ENCODE measurements at regions not wholly inside any gene's neighbourhood (a gene's known extent, or its start where the extent isn't known, plus 50 kb on each side); places are given as distances from the start of the nearest gene placed in this dataset.
"Not testable (repeated sequence)": the region's sequence is repeated elsewhere in the genome, so short reads cannot be mapped to it uniquely, and the experiment has no call there.

GRCh38 chr16:70014915-70015314 lies 63.8 kb downstream of the CLEC18A start:
- not testable (repeated sequence) for DNase-seq

- DNase-seq = not testable (repeated sequence)
Measured at GRCh38 chr16:70016751-70017150, 65.6 kb downstream of the CLEC18A start.

GRCh38 chr16:70018254-70018653 lies 67.1 kb downstream of the CLEC18A start:
- DNase-seq = peak; percentile 47

GRCh38 chr16:70023207-70023606 lies 72.1 kb downstream of the CLEC18A start:
- not testable (repeated sequence) for DNase-seq

- not testable (repeated sequence) for DNase-seq
Measured at GRCh38 chr16:70023956-70024355, 72.8 kb downstream of the CLEC18A start.

- DNase-seq = peak; percentile 21
Measured at GRCh38 chr16:70026165-70026854, 75.2 kb downstream of the CLEC18A start.

- not testable (repeated sequence) for DNase-seq
Measured at GRCh38 chr16:70032906-70033305, 81.2 kb upstream of the PDPR start.

- not testable (repeated sequence) for DNase-seq
Measured at GRCh38 chr16:70037913-70038312, 76.2 kb upstream of the PDPR start.

- not testable (repeated sequence) for DNase-seq
Measured at GRCh38 chr16:70040554-70040953, 73.6 kb upstream of the PDPR start.

- DNase-seq = not testable (repeated sequence)
Measured at GRCh38 chr16:70043538-70044067, 70.5 kb upstream of the PDPR start.

GRCh38 chr16:70046560-70046959 lies 67.6 kb upstream of the PDPR start:
- DNase-seq = not testable (repeated sequence)

- not testable (repeated sequence) for DNase-seq
Measured at GRCh38 chr16:70048083-70048482, 66.0 kb upstream of the PDPR start.

- not testable (repeated sequence) for DNase-seq
Measured at GRCh38 chr16:70058056-70058455, 56.1 kb upstream of the PDPR start.

GRCh38 chr16:70059429-70059828 lies 54.7 kb upstream of the PDPR start:
- DNase-seq = not testable (repeated sequence)

GRCh38 chr16:70060521-70061027 lies 53.6 kb upstream of the PDPR start:
- not testable (repeated sequence) for DNase-seq

GRCh38 chr16:70061671-70062218 lies 52.4 kb upstream of the PDPR start:
- not testable (repeated sequence) for DNase-seq

- DNase-seq = not testable (repeated sequence)
Measured at GRCh38 chr16:70062947-70063346, 51.2 kb upstream of the PDPR start.
